ENCODE measurements at regions not wholly inside any gene's neighbourhood (a gene's known extent, or its start where the extent isn't known, plus 50 kb on each side); places are given as distances from the start of the nearest gene placed in this dataset.

GRCh38 chr17:79406316-79406715 is 204.5 kb downstream of the RBFOX3 start:
- no peak for DNase-seq (ENCODE audit: low read depth in 2 of 3, low spot score in 2 of 3)

GRCh38 chr17:79405823-79406222 is 205.0 kb downstream of the RBFOX3 start:
- DNase-seq (ENCODE audit: low read depth in 2 of 3, low spot score in 2 of 3), result no peak

GRCh38 chr17:79404136-79404911 is 206.5 kb downstream of the RBFOX3 start:
- no peak for DNase-seq (ENCODE audit: low read depth in 2 of 3, low spot score in 2 of 3)

GRCh38 chr17:79401704-79402674 is 208.9 kb downstream of the RBFOX3 start:
- DNase-seq (ENCODE audit: low read depth in 2 of 3, low spot score in 2 of 3), result no peak

- DNase-seq (ENCODE audit: low read depth in 2 of 3, low spot score in 2 of 3), result peak; percentile 49 to 75 (median 53)
Measured at GRCh38 chr17:79400989-79401703, 209.7 kb downstream of the RBFOX3 start.

- no peak for DNase-seq (ENCODE audit: low read depth in 2 of 3, low spot score in 2 of 3)
Measured at GRCh38 chr17:79399610-79400144, 211.2 kb downstream of the RBFOX3 start.

GRCh38 chr17:79398441-79398840 is 212.4 kb downstream of the RBFOX3 start:
- no peak for DNase-seq (ENCODE audit: low read depth in 2 of 3, low spot score in 2 of 3)

- DNase-seq (ENCODE audit: low read depth in 2 of 3, low spot score in 2 of 3), result no peak
Measured at GRCh38 chr17:79396696-79397095, 214.2 kb downstream of the RBFOX3 start.

GRCh38 chr17:79395545-79395944 is 215.3 kb downstream of the RBFOX3 start:
- DNase-seq (ENCODE audit: low read depth in 2 of 3, low spot score in 2 of 3), result no peak

GRCh38 chr17:79395066-79395465 is 215.8 kb downstream of the RBFOX3 start:
- no peak for DNase-seq (ENCODE audit: low read depth in 2 of 3, low spot score in 2 of 3)

- DNase-seq (ENCODE audit: low read depth in 2 of 3, low spot score in 2 of 3), result peak; percentile 38 to 69 (median 53)
Measured at GRCh38 chr17:79393358-79394052, 217.3 kb downstream of the RBFOX3 start.

- no peak for DNase-seq (ENCODE audit: low read depth in 2 of 3, low spot score in 2 of 3)
Measured at GRCh38 chr17:79392598-79392997, 218.3 kb downstream of the RBFOX3 start.

GRCh38 chr17:79391376-79392233 is 219.2 kb downstream of the RBFOX3 start:
- peak; percentile 48 to 69 (median 53) for DNase-seq (ENCODE audit: low read depth in 2 of 3, low spot score in 2 of 3)

- no peak for DNase-seq (ENCODE audit: low read depth in 2 of 3, low spot score in 2 of 3)
Measured at GRCh38 chr17:79389896-79390295, 221.0 kb downstream of the RBFOX3 start.

GRCh38 chr17:79388556-79389295 is 222.1 kb downstream of the RBFOX3 start:
- peak in 2 of 3 donors; percentile 33 to 49 for DNase-seq (ENCODE audit: low read depth in 2 of 3, low spot score in 2 of 3)

GRCh38 chr17:79387783-79388182 is 223.1 kb downstream of the RBFOX3 start:
- DNase-seq (ENCODE audit: low read depth in 2 of 3, low spot score in 2 of 3), result no peak

- DNase-seq (ENCODE audit: low read depth in 2 of 3, low spot score in 2 of 3), result no peak
Measured at GRCh38 chr17:79385962-79386563, 224.8 kb downstream of the RBFOX3 start.

- no peak for DNase-seq (ENCODE audit: low read depth in 2 of 3, low spot score in 2 of 3)
Measured at GRCh38 chr17:79382313-79382712, 228.5 kb downstream of the RBFOX3 start.

All from hematopoietic multipotent progenitor cell (in vitro differentiated cells).